GM10248 (cell line): ENCODE measurements at regions not wholly inside any gene's neighbourhood (a gene's known extent, or its start where the extent isn't known, plus 50 kb on each side); places are given as distances from the start of the nearest gene placed in this dataset.
"Not testable (repeated sequence)": the region's sequence is repeated elsewhere in the genome, so short reads cannot be mapped to it uniquely, and the experiment has no call there.

Source experiments
- CTCF ChIA-PET: fragments of 300-600 bp; sonication (Branson Sonifier 250); formaldehyde crosslinking; extraction: SDS; loops from one replicate; lab custom pipeline; 2021; ENCODE audit warnings: antibody characterized with exemption; lab: Yijun Ruan, JAX
- POLR2A ChIA-PET: fragments of 350-650 bp; sonication (Branson Sonifier 250); formaldehyde crosslinking; extraction: SDS; loops from one replicate; lab custom pipeline; 2020; ENCODE audit warnings: antibody characterized with exemption; lab: Yijun Ruan, JAX
- DNase-seq: peaks from one replicate; pipeline ENCODE4 v3.0.0; 2012; ENCODE audit errors: extremely low spot score
- CTCF ChIP-seq: IDR thresholded peaks from 2 replicates; pipeline ENCODE4 v1.5.1; 2012; ENCODE audit warnings: mild to moderate bottlenecking, low read depth; ENCODE audit errors: extremely low read depth, missing control alignments, control extremely low read depth

- TF ChIP-seq CTCF: no peak
- peak; percentile 6 for DNase-seq
- CTCF ChIA-PET: no interaction called here
- POLR2A ChIA-PET: no interaction called here
Measured at GRCh38 chr14:101087614-101088394, 184.3 kb upstream of the RTL1 start.

- no peak for TF ChIP-seq CTCF
- ChIA-PET CTCF (no interaction called here), POLR2A (no interaction called here)
- no peak for DNase-seq
Measured at GRCh38 chr14:101088395-101088667, 184.8 kb upstream of the RTL1 start.

GRCh38 chr14:101088714-101089113 is 185.2 kb upstream of the RTL1 start:
- no peak for TF ChIP-seq CTCF
- ChIA-PET POLR2A (no interaction called here), CTCF (no interaction called here)
- no peak for DNase-seq

GRCh38 chr14:101090478-101090877 is 187.0 kb upstream of the RTL1 start:
- POLR2A ChIA-PET, DNase-seq, CTCF ChIA-PET: not testable (repeated sequence)

- ChIA-PET CTCF (no interaction called here), POLR2A (no interaction called here)
- TF ChIP-seq CTCF: no peak
- no peak for DNase-seq
Measured at GRCh38 chr14:101090976-101091375, 187.5 kb upstream of the RTL1 start.

GRCh38 chr14:101094916-101095315 is 191.4 kb upstream of the RTL1 start:
- CTCF ChIA-PET, POLR2A ChIA-PET, DNase-seq: not testable (repeated sequence)

GRCh38 chr14:101096551-101096950 is 193.0 kb upstream of the RTL1 start:
- ChIA-PET CTCF (no interaction called here), POLR2A (no interaction called here)
- TF ChIP-seq CTCF: no peak
- DNase-seq: no peak
